ENCODE measurements at regions not wholly inside any gene's neighbourhood (a gene's known extent, or its start where the extent isn't known, plus 50 kb on each side); places are given as distances from the start of the nearest gene placed in this dataset.
"Not testable (repeated sequence)": the region's sequence is repeated elsewhere in the genome, so short reads cannot be mapped to it uniquely, and the experiment has no call there.

GRCh38 chrY:3058342-3058741, 123.2 kb downstream of the ZFY start:
- TF ChIP-seq, protein P1, sequence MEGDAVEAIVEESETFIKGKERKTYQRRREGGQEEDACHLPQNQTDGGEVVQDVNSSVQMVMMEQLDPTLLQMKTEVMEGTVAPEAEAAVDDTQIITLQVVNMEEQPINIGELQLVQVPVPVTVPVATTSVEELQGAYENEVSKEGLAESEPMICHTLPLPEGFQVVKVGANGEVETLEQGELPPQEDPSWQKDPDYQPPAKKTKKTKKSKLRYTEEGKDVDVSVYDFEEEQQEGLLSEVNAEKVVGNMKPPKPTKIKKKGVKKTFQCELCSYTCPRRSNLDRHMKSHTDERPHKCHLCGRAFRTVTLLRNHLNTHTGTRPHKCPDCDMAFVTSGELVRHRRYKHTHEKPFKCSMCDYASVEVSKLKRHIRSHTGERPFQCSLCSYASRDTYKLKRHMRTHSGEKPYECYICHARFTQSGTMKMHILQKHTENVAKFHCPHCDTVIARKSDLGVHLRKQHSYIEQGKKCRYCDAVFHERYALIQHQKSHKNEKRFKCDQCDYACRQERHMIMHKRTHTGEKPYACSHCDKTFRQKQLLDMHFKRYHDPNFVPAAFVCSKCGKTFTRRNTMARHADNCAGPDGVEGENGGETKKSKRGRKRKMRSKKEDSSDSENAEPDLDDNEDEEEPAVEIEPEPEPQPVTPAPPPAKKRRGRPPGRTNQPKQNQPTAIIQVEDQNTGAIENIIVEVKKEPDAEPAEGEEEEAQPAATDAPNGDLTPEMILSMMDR (IDR thresholded peaks at IDR 0.05) = not testable (repeated sequence)
- not testable (repeated sequence) for TF ChIP-seq POLR2AphosphoS5, EP300, POLR2A (IDR thresholded peaks at IDR 0.05)

Data from sigmoid colon (tissue), 4 donors.